ENCODE measurements at regions not wholly inside any gene's neighbourhood (a gene's known extent, or its start where the extent isn't known, plus 50 kb on each side); places are given as distances from the start of the nearest gene placed in this dataset.

GRCh38 chr5:84578226-84578625 is 193.5 kb upstream of the EDIL3 start:
- no peak for FAIRE-seq
- intact Hi-C loops (cut with micrococcal nuclease; ENCODE audit: unreplicated experiment) (no loop called here), in situ Hi-C loops (cut with MboI) (no loop called here)
- ChIA-PET SMC1A (ENCODE audit: uncharacterized antibody, unreplicated experiment) (no interaction called here), POLR2A (no interaction called here), CTCF (no interaction called here), RAD21 (ENCODE audit: unreplicated experiment) (no interaction called here)
- Histone ChIP-seq H3K9ac (ENCODE audit: control insufficient read depth, insufficient read depth, low read length) (no peak overlapping the region), H3K36me3 (ENCODE audit: control insufficient read depth in 2 of 2, insufficient read depth in 2 of 2, low read length in 1 of 2) (no peaks in the 10 kb centered on the region), H3K4me3 (no peak overlapping the region), H3K4me2 (ENCODE audit: control insufficient read depth, insufficient read depth) (no peak overlapping the region), H3K79me2 (ENCODE audit: control insufficient read depth, insufficient read depth, low read length) (no peaks in the 10 kb centered on the region), H4K20me1 (ENCODE audit: control insufficient read depth, insufficient read depth) (no peaks in the 10 kb centered on the region), H3K27me3 (replicated peaks in 1 of 2; ENCODE audit: control insufficient read depth in 2 of 2, insufficient read depth in 2 of 2, low read length in 1 of 2) (no peaks in the 10 kb centered on the region), H2AFZ (ENCODE audit: control insufficient read depth, low read depth, low read length) (no peak overlapping the region), H3K27ac (ENCODE audit: control insufficient read depth, insufficient read depth) (no peak overlapping the region), H3K4me1 (ENCODE audit: control insufficient read depth, insufficient read depth, low read length) (no peaks in the 10 kb centered on the region), H3K9me3 (replicated peaks; ENCODE audit: control insufficient read depth, insufficient read depth, low read length) (no peaks in the 10 kb centered on the region)
- WGBS (ENCODE audit: insufficient coverage, insufficient replicate concordance, low lambda C conversion rate, missing lambda C conversion rate): 46% methylated on average over 5 of the region's 5 CpGs
- no peak for DNase-seq (ENCODE audit: low read depth, low spot score)
- no peak for ATAC-seq
- no TSS peak for BruUV-seq (replicated peaks)
- TF ChIP-seq ZNF592 (IDR thresholded peaks at IDR 0.05) (no peak), PML (IDR thresholded peaks at IDR 0.05; ENCODE audit: low read length) (no peak), ZNF207 (IDR thresholded peaks at IDR 0.05; ENCODE audit: borderline replicate concordance) (no peak), E4F1 (IDR thresholded peaks at IDR 0.05; ENCODE audit: borderline replicate concordance, partially characterized antibody) (no peak), BMI1 (IDR thresholded peaks at IDR 0.05; ENCODE audit: borderline replicate concordance) (no peak), BRCA1 (IDR thresholded peaks at IDR 0.05; ENCODE audit: low read depth, low read length) (no peak), ZBTB11 (CRISPR knock-in tag; IDR thresholded peaks at IDR 0.05) (no peak), CTCF (IDR thresholded peaks at IDR 0.05 in 2 of 3, conservative IDR thresholded peaks at IDR 0.05 in 1 of 3; ENCODE audit: control insufficient read depth in 2 of 3, extremely low read depth in 1 of 3, insufficient read depth in 1 of 3, low read depth in 3 of 3, low read length in 3 of 3) (no peak), NR2C1 (IDR thresholded peaks at IDR 0.05) (no peak), RELA (IDR thresholded peaks at IDR 0.05; ENCODE audit: borderline replicate concordance, partially characterized antibody) (no peak), ETV6 (conservative IDR thresholded peaks at IDR 0.05 in 1 of 2, IDR thresholded peaks at IDR 0.05 in 1 of 2; ENCODE audit: borderline replicate concordance in 1 of 2, low read depth in 1 of 2) (no peak), RB1 (IDR thresholded peaks at IDR 0.05; ENCODE audit: borderline replicate concordance) (no peak), BCL11A (IDR thresholded peaks at IDR 0.05; ENCODE audit: low read depth, low read length) (no peak)
